ENCODE measurements at regions not wholly inside any gene's neighbourhood (a gene's known extent, or its start where the extent isn't known, plus 50 kb on each side); places are given as distances from the start of the nearest gene placed in this dataset.
"Not testable (repeated sequence)": the region's sequence is repeated elsewhere in the genome, so short reads cannot be mapped to it uniquely, and the experiment has no call there.

DNA sequence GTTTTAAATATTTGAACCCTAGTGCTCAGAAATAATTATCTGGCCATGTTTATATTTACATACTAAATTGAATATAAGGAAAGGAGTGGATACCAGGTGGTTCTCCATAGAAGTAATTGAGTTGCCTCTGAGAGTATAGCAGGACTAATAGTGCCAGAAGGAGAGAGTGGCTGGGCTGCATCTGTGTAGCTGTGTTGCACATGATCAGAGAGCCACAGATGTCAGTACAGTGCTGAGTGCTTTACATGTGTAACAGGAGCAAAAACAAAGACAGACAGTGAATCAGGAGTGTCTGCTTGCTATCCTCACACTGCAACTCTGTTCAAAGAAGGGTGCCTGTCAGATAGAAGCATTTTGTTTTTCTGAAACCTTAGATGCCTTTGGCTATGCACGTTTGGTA is 353.9 kb upstream of the PAPPA start:
- DNase-seq (ENCODE audit: low read depth) = no peak

GRCh38 chr9:115804206-115804605 is 349.4 kb upstream of the PAPPA start:
- no peak for DNase-seq (ENCODE audit: low read depth)

DNA sequence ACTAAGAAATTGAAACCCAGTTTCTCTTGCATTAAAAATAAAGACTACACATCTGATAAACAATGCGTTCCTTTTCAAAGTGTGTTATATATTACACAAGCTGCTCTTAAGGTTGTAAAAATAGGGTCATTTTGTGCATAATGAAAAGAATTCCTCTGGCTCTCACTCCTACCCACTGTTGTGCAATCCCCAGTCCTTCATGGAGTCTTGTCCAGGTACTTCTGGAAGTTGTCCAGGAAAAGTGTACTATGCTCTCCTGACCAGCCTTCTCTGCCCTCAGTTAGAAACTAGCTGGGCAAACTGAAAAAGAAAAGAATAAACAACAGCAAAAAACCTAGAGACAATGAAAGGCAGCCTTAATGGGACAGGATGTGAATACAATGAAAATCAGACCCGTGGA is 345.5 kb upstream of the PAPPA start:
- no peak for DNase-seq (ENCODE audit: low read depth)

GRCh38 chr9:115808695-115809094 is 344.9 kb upstream of the PAPPA start:
- peak; percentile 35 for DNase-seq (ENCODE audit: low read depth)

DNA sequence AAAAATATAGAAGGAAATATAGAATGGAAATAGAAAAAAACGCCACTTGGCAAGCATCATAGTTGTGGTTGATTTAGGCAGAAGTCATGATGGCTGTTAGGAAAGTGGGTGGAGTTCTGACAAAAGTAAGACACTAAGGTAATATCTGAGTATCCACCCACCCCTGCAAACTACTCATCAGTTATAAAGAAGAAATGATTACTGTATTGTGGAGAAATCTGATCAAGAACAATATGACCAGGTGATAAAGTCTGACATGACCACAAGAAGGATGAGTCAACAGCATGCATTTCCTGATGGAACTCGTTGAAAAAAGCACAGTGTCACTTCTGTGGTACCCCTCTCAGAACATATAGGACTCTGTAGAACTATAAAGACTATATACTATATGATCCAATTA is 343.4 kb upstream of the PAPPA start:
- peak; percentile 21 for DNase-seq (ENCODE audit: low read depth)

GRCh38 chr9:115814081-115814480 is 339.5 kb upstream of the PAPPA start:
- DNase-seq (ENCODE audit: low read depth) = no peak

GRCh38 chr9:115815786-115816185 is 337.8 kb upstream of the PAPPA start:
- DNase-seq (ENCODE audit: low read depth) = no peak

DNA sequence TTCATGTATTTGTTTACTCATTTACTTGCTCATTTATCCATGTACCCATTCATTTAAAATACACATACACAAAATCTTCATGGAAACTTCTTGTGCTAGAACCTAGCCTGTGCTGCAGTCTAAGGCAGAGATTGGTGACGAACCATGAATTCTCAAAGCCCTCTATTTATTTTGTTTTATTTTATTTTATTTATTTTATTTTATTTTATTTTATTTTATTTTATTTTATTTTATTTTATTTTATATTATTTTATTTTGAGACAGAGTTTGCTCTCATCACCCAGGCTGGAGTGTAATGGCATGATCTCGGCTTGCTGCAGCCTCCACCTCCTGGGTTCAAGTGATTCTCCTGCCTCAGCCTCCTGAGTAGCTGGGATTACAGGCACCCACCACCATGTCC is 334.9 kb upstream of the PAPPA start:
- DNase-seq (ENCODE audit: low read depth) = not testable (repeated sequence)

- DNase-seq (ENCODE audit: low read depth) = no peak
Measured at GRCh38 chr9:115832031-115832430, 321.6 kb upstream of the PAPPA start.

DNA sequence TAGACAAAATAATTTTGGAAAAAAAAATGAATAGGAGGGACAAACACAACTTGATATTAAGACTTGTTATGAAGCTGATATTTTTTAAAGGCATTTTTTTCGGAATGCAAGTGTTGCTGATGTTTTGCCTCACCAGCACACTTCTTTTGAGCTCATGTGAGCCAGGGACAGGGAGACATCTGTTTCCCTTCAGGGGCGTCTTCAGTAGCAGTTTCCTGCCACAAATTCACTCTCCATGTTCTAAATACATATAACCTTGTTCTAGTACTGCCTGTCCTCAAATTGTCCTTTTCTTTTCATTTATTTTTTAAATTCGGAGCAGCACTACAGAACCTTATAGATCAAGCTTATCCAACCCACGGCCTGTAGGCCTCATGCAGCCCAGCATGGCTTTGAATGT is 316.0 kb upstream of the PAPPA start:
- no peak for DNase-seq (ENCODE audit: low read depth)

DNA sequence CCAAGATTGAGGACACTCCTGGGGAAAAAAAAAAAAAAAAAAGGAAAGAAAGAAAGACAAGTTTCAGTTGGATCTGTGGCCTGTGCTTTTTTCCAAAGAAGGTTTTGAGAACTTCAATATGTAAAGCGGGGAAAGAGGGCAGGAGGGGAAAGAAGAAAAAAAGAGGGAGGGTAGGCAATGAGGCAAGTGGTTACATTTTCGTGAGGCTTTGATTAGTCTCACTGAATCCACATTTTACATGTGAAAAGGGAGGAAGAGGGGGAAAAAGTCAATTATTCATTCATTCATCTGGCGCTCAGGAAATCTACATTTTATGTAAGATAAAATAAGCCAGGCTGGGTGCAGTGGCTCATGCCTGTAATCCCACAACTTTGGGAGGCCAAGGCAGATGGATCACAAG is 315.2 kb upstream of the PAPPA start:
- DNase-seq (ENCODE audit: low read depth) = no peak

DNA sequence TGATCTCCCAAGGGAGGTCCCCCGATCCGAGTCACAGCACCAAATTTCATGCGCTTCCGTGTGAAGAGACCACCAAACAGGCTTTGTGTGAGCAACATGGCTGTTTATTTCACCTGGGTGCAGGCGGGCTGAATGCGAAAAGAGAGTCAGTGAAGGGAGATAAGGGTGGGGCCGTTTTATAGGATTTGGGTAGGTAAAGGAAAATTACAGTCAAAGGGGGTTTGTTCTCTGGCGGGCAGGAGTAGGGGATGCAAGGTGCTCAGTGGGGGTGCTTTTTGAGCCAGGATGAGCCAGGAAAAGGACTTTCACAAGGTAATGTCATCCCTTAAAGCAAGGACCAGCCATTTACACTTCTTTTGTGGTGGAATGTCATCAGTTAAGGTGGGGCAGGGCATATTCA is 309.2 kb upstream of the PAPPA start:
- not testable (repeated sequence) for DNase-seq (ENCODE audit: low read depth)

GRCh38 chr9:115845648-115846312 is 307.8 kb upstream of the PAPPA start:
- DNase-seq (ENCODE audit: low read depth) = peak; percentile 50

GRCh38 chr9:115847216-115847615 is 306.4 kb upstream of the PAPPA start:
- DNase-seq (ENCODE audit: low read depth) = peak; percentile 22

DNA sequence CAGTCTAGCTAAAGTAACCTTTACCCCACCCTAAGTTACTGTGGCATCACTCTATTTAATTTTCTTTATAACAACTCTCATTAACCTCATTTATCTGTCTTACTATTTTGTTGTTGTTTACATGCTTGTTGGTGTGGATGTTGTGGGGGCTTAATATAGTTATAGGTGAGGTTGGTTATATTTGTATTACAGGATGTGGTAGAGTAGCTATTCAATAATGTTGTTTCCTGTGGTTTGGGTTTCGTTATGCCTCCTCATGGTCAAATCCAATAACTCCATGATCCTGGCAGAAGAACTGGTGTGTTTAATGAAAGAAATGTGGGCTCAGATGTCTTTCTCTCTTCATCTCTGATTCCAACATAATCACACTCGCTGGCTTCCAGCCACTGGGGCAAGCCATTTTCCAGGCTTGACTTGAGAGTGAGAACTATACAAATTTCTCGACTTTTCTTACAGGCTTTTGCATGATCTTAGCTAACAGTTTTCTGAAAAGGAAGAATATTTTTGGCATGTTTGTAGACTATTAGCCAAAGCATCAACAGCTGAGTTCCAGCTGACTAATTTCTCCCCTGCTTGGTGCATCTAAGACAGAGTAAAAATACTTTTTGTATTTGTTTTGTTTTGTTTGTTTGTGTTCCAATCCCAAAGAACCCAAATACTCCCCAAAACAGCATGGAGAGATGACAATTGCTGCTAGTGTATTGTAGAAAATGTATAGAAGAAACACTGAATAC is 303.7 kb upstream of the PAPPA start:
- DNase-seq (ENCODE audit: low read depth) = no peak

DNA sequence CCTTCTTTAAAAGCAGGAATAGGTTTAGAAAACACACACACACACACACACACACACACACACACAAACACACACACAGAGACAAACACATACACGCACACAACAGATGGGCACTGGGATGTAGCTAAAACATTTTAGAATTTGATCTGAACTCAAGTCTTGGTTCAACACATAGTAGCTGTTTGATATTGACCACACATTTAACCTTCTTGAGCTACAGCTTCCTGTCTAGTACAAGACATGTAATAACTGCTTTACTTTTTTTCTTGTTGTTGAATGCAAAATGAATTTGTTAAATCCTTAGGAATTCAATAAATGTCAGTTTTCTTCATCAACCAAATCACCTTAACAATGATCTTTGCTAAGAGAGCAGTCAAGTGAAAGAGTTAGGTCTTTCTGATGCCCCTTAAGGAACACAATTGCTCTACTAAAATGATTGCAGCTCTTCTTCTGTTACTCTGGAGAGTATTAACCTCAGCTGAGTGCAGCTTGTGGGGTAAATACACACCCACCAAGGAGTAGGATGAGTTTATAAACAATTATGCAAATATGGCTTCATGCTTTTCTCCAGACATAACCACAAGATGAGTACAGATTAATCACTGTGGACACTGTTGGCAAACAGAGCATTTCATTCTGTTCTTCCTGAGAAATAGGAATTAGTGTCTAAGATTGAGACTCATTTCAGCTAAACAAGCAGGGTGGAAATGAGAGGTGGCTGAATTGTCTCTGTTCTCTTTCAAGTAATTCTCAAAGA is 302.9 kb upstream of the PAPPA start:
- DNase-seq (ENCODE audit: low read depth) = peak; percentile 13

- DNase-seq (ENCODE audit: low read depth) = peak; percentile 20
Measured at GRCh38 chr9:115855458-115856133, 298.0 kb upstream of the PAPPA start.

DNA sequence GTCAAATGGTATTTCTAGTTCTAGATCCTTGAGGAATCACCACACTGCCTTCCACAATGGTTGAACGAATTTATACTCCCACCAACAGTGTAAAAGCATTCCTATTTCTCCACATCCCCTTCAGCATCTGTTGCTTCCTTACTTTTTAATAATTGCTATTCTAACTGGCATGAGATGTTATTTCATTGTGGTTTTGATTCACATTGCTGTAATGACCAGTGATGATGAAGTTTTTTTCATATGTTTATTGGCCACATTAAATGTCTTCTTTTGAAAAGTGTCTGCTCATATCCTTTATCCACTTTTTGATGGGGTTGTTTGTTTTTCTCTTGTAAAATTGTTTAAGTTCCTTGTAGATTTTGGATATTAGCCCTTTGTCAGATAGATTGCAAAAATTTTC is 295.2 kb upstream of the PAPPA start:
- DNase-seq (ENCODE audit: low read depth) = not testable (repeated sequence)

- no peak for DNase-seq (ENCODE audit: low read depth)
Measured at GRCh38 chr9:115862021-115862420, 291.6 kb upstream of the PAPPA start.

- DNase-seq (ENCODE audit: low read depth) = no peak
Measured at GRCh38 chr9:115864581-115864980, 289.0 kb upstream of the PAPPA start.

DNA sequence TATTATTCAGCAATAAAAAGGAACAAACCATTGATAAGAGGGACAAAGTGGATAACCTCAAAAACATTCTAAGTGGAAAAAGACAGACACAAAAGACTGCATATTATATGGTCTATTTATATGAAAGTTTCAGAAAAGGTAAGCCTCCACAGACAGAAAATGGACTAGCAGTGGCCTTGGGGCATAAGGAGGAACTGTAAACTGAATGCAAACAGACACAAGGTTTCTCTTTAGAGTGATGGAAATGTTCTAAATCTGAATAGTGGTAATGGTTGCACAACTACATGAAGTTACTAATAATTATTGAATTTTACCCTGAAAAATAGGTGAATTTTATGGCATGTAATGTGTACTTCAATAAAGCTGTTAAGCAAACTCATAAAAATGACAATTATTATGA is 286.3 kb upstream of the PAPPA start:
- DNase-seq (ENCODE audit: low read depth) = no peak

- DNase-seq (ENCODE audit: low read depth) = no peak
Measured at GRCh38 chr9:115877852-115878438, 275.6 kb upstream of the PAPPA start.
